ENCODE measurements at regions not wholly inside any gene's neighbourhood (a gene's known extent, or its start where the extent isn't known, plus 50 kb on each side); places are given as distances from the start of the nearest gene placed in this dataset.

DNA sequence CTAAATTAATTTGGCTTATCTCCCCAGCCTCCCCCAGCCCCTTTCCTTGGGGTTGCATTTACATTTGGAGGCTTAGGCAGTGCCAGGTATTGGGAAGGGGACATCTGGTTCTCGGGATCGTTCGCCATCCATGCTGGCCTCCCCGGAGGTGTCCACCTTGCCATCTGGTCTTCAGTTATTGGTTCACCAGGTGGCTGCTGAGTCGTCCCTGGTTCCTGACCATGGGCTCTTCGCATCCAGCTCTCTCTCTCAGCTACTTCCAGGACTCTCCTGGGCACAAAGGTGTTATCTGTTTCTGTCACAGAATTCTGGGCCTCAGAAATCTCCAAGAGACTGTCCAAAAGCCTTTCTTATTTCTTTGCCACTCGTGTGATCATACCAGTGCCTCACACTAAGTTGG lies 75.4 kb upstream of the SCOC start:
- TF ChIP-seq POLR2A (IDR thresholded peaks at IDR 0.05; ENCODE audit: low read depth, low read length), result no peak
- no peak for TF ChIP-seq POLR2AphosphoS5 (IDR thresholded peaks at IDR 0.05; ENCODE audit: low read depth, low read length)
- no peak for TF ChIP-seq TAF1 (IDR thresholded peaks at IDR 0.05; ENCODE audit: borderline replicate concordance, low read depth, low read length)

All from GM12892 (cell line).